Fibroblast of skin of right biceps (primary cell): ENCODE measurements at regions not wholly inside any gene's neighbourhood (a gene's known extent, or its start where the extent isn't known, plus 50 kb on each side); places are given as distances from the start of the nearest gene placed in this dataset.

ENCODE experiments used
- DNase-seq: peaks from one replicate; pipeline ENCODE4 v3.0.0-alpha.2; 2013

GRCh38 chr3:168624892-168625448, 529.2 kb upstream of the GOLIM4 start:
- no peak for DNase-seq

DNA sequence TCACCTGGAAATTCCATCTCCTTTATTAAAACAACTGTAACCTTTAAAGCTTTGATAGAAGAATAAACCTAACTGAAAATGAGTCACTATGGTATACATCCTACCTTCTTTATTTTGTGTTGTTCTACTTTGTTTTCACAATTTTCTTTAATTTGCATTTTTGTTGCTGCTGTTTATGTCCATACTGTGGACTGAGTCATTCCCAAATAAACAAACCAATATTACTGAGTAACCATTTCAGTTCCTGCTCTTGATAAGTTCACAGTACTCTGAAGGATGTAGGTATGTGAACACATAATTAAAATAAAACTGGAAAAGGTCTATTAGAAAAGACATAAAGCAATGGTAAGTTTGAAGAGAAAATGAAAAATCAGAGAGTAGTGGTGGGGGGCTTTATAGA, 528.5 kb upstream of the GOLIM4 start:
- DNase-seq: no peak

- DNase-seq: no peak
Measured at GRCh38 chr3:168622795-168623194, 527.1 kb upstream of the GOLIM4 start.

DNA sequence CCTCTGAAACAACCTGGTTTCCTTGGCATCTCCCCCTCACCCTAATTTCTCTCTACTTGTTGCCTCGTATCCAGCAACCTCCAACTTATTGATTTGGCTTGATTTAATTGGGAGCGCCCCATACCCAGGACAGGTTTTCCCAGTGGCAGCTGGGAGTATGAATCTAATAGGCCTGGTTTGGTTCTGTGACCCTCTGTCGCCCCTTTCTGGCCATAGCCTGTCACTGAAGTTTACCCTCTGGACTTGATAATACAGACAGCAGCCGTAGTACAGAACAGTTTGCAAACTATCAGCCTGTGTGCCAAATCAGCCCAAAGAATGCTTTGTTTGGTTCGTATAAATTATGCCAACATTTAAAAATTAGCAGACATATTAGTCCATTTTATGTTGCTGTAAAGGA, 525.1 kb upstream of the GOLIM4 start:
- peak; percentile 5 for DNase-seq

GRCh38 chr3:168618827-168619470, 523.2 kb upstream of the GOLIM4 start:
- DNase-seq: no peak

- DNase-seq: no peak
Measured at GRCh38 chr3:168617658-168618057, 521.9 kb upstream of the GOLIM4 start.

GRCh38 chr3:168616915-168617314, 521.2 kb upstream of the GOLIM4 start:
- no peak for DNase-seq

- no peak for DNase-seq
Measured at GRCh38 chr3:168615493-168616020, 519.8 kb upstream of the GOLIM4 start.

GRCh38 chr3:168613151-168613550, 517.4 kb upstream of the GOLIM4 start:
- DNase-seq: no peak

GRCh38 chr3:168612671-168613070, 516.9 kb upstream of the GOLIM4 start:
- DNase-seq: no peak

- no peak for DNase-seq
Measured at GRCh38 chr3:168611826-168612225, 516.1 kb upstream of the GOLIM4 start.

DNA sequence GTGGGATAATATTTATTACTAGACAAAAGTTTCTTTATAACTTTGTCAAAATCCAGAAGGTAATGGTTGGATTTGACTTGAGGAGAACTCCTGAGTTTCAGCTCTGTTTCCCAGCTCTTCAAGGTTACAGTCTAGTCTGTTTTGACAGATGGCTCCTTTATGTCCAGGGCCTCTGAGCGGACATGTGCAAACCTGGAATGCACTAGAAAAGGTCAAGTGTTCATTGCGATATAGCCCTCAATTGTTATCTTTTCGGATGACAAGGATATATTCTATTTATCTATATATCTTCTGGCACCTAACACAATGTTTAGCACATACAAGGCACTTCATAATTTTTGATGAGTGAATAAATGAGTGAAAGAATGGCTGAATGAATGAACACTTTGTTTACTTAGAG, 513.2 kb upstream of the GOLIM4 start:
- no peak for DNase-seq

DNA sequence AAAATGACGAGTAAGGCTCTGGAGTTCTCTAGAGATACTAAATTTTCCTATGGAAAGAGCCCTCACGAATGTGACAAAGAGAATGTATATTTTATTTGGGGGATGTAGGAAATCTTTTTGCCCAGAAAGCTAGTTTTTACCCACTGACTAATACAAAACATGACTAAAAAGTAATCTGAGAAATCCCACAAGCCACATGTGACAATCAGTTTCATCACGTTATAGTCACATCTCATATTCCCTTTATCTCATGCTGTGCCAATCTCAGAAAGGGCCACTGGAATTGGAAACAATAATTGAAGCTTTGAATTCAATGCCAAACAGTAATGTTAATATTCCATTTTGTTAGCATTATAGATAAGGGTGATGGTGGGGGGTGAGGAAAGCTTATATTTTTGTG, 509.0 kb upstream of the GOLIM4 start:
- no peak for DNase-seq

DNA sequence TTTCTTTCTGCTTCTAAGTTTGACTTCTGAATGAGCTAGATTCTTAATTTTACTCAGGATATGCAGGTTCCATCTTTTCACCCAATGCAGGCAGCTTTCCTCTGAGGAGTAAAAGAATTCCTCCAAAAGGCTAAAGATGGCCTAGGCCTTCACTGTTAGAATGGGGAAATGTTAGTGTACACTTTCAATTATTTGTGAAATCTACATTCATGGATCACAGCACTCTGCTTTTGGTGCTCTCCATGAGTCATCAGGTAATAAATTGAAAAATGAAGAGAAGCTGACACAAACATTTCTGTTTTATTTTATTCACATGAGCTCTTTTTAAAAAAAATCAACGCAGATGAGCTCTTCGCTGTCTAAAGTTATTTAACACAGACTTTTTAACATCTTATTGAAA, 502.5 kb upstream of the GOLIM4 start:
- DNase-seq: no peak

GRCh38 chr3:168596175-168596823, 500.6 kb upstream of the GOLIM4 start:
- no peak for DNase-seq

GRCh38 chr3:168591587-168591986, 495.9 kb upstream of the GOLIM4 start:
- no peak for DNase-seq

- DNase-seq: no peak
Measured at GRCh38 chr3:168589376-168589775, 493.7 kb upstream of the GOLIM4 start.

DNA sequence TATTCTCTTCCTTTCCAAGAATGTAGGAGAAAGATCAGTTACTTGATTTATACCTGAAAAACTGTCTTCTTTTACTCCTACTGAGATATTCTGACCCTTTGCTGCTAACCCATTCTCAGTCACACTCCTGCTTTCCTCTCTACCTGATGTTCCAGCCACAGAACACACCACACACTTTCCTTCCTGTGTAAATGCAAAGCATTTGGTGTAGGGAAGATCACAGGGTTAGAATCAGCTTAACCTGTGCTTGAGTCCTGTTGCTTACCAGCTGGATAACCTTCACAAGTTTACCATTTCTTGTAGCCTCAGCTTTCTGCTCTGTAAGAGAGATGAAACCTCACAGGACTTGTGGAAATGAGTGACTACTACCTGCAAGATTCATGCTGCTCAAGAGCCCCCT, 489.8 kb upstream of the GOLIM4 start:
- DNase-seq: no peak

DNA sequence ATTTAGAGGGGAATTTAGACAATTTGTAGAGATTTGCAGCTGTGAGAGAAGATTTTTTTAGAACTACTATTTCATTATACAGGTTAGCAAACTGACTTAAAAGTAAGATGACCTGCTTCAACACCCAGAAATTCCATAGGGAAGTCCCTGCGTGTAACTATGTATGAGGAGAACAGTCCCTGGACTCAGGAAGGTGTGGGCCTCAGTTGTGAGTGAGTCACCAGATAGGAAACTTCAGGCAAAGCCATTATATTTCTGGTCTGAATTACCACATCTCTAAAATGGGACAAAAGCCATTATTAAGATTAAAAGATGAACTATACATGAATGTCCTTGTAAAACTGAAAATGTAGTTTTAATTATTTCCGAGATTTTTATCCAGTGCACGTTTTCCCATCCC, 488.3 kb upstream of the GOLIM4 start:
- DNase-seq: no peak

GRCh38 chr3:168582503-168582902, 486.8 kb upstream of the GOLIM4 start:
- no peak for DNase-seq

DNA sequence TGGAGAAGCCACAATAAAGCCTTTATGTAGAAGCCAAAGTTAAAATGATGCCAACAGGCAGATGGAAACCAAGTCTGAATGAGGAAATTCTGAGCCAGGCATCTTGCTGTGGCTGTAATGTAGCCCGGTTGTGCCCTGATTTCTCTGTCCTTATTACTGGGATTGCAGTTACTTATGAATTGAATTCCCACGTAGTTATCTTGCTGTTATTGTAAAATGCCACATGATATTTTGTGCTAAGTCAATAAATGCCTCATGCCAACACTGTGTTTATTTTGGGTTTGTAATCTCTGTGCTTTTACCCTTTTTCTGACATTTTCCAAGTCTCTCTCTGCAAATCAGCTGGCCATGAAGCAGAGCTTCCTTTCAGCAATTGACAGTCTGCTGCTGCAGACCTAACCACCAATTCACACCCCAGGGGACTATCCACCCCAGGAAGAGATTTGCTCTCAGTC, 486.1 kb upstream of the GOLIM4 start:
- no peak for DNase-seq

DNA sequence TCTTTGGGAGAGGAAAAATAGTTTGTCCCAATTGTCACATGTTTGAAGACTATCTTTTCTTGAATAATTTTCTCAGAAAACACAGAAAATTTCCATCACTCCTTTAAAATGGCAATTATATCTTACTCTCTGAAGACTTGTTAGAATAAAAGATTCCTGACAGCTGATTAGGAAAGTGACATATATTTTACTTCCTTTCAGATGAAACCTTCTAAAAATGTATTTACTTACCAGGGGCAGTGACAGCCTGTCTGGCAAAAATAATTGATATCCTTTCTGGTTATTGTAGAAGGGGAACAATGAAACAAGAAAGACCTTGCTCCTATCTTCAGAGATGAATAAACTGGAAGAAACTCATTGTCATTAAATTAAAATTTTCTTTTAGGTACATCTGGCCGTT, 483.3 kb upstream of the GOLIM4 start:
- no peak for DNase-seq

GRCh38 chr3:168575750-168576149, 480.0 kb upstream of the GOLIM4 start:
- DNase-seq: no peak

DNA sequence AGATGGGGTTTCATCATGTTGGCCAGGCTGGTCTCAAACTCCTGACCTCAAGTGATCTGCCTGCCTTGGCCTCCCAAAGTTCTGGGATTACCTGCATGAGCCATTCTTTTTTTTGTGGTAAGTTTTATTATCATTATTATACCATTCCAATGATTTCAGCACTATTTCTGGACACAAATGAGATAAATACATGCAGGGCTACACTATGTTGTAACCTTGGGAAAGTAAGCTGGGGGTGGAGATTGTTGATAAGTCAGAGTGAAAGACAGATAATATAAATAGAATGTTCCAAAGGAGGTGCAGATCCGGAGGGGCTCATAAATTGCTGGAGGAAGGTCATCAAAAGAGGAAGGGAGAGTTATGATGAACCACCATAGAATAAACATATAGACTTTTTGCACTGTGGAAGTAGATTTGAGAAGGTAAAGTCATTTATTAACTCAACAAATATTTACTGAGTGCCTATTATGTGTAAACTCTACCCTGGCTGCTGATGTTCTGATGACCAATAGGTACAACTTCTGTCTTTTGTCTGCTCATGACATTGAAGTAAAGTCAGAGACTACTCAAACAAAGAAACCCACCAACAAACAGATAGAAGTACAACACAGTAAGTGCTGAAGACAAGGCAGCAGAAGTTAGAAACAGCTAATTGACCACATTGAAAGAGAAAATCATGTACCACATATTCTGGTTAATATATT, 478.9 kb upstream of the GOLIM4 start:
- DNase-seq: no peak
